ENCODE measurements at regions not wholly inside any gene's neighbourhood (a gene's known extent, or its start where the extent isn't known, plus 50 kb on each side); places are given as distances from the start of the nearest gene placed in this dataset.

GRCh38 chr5:24385070-24385469, 259.7 kb downstream of the CDH10 start:
- Histone ChIP-seq H2AFZ (ENCODE audit: low read depth, low read length) (no peak overlapping the region), H3K27me3 (ENCODE audit: control insufficient read depth in 2 of 2, insufficient read depth in 2 of 2, low read length in 2 of 2) (no peaks in the 10 kb centered on the region), H3K36me3 (ENCODE audit: control insufficient read depth, insufficient read depth, low read length) (no peaks in the 10 kb centered on the region), H3K9ac (ENCODE audit: insufficient read depth in 1 of 2, low read depth in 2 of 2, low read length in 2 of 2) (no peak overlapping the region), H3K27ac (ENCODE audit: extremely low read depth, low read depth, low read length) (no peak overlapping the region), H3K4me3 (no peak overlapping the region), H3K9me1 (ENCODE audit: control insufficient read depth, insufficient read depth, low read length) (no peaks in the 10 kb centered on the region), H3K4me2 (ENCODE audit: insufficient read depth, low read length) (no peak overlapping the region), H3K79me2 (ENCODE audit: control insufficient read depth, insufficient read depth, low read length) (no peaks in the 10 kb centered on the region), H4K20me1 (replicated peaks; ENCODE audit: control insufficient read depth, insufficient read depth, low read length) (no peaks in the 10 kb centered on the region), H3K9me3 (replicated peaks; ENCODE audit: control insufficient read depth, insufficient read depth, low read depth, low read length) (no peaks in the 10 kb centered on the region; the same call in 1 of the 2 replicates), H3K4me1 (replicated peaks in 1 of 2; ENCODE audit: control insufficient read depth in 2 of 2, insufficient read depth in 2 of 2, low read length in 2 of 2) (no peaks in the 10 kb centered on the region)
- DNase-seq (ENCODE audit: extremely low read depth in 1 of 4, low spot score in 3 of 4): no peak
- TF ChIP-seq LEF1 (IDR thresholded peaks at IDR 0.05) (no peak), CUX1 (CRISPR knock-in tag; IDR thresholded peaks at IDR 0.05) (no peak), MNT (conservative IDR thresholded peaks at IDR 0.05) (no peak)
- in situ Hi-C loops (cut with MboI): no loop called here
- WGBS (ENCODE audit: insufficient coverage, low coverage, missing lambda C conversion rate): 0% methylated on average over 3 of the region's 3 CpGs
- BruUV-seq (replicated peaks): no TSS peak
- ChIA-PET CTCF (ENCODE audit: low intra/inter-chr PET ratio) (no interaction called here), POLR2A (interaction anchor here (0.6 kb wide), 1 partner anchor 1038 kb away, joined by 3 read pairs; no protein-coding TSS in a partner anchor)
- no peak for ATAC-seq
- intact Hi-C loops (cut with micrococcal nuclease): no loop called here
- no peak for FAIRE-seq
